ENCODE measurements at regions not wholly inside any gene's neighbourhood (a gene's known extent, or its start where the extent isn't known, plus 50 kb on each side); places are given as distances from the start of the nearest gene placed in this dataset.

DNA sequence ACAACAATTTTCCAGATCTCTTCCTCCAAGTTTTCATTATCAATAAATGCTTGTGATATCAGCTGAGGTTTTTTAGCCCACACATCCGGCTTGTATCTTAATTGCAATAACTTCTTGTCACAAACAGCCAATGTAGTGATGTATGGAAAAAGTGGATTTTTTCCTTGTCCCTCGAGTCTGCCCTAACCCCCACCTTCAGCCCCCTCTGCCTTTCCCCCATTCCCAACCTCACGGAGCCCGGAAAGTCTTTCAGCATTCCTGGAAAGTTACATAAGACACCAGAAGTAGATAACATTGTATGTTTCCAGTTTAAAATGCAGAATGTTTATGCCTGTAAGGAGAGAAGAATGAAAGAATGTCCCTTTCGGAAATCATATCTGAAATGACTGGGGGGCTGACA, 179.2 kb upstream of the PHACTR1 start:
- TF ChIP-seq EZH2 (IDR thresholded peaks at IDR 0.05; ENCODE audit: low read length, missing control alignments): no peak
- TF ChIP-seq, protein P1, sequence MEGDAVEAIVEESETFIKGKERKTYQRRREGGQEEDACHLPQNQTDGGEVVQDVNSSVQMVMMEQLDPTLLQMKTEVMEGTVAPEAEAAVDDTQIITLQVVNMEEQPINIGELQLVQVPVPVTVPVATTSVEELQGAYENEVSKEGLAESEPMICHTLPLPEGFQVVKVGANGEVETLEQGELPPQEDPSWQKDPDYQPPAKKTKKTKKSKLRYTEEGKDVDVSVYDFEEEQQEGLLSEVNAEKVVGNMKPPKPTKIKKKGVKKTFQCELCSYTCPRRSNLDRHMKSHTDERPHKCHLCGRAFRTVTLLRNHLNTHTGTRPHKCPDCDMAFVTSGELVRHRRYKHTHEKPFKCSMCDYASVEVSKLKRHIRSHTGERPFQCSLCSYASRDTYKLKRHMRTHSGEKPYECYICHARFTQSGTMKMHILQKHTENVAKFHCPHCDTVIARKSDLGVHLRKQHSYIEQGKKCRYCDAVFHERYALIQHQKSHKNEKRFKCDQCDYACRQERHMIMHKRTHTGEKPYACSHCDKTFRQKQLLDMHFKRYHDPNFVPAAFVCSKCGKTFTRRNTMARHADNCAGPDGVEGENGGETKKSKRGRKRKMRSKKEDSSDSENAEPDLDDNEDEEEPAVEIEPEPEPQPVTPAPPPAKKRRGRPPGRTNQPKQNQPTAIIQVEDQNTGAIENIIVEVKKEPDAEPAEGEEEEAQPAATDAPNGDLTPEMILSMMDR (conservative IDR thresholded peaks at IDR 0.05 in 1 of 2, IDR thresholded peaks at IDR 0.05 in 1 of 2; ENCODE audit: low read depth in 1 of 2, low read length in 2 of 2): no peak

Data from fibroblast of lung (primary cell).